PFSK-1 (cell line): ENCODE measurements at regions not wholly inside any gene's neighbourhood (a gene's known extent, or its start where the extent isn't known, plus 50 kb on each side); places are given as distances from the start of the nearest gene placed in this dataset.

Source experiments
- POLR2AphosphoS5 ChIP-seq: IDR thresholded peaks from 2 replicates; pipeline ENCODE4 v1.6.1; 2012; ENCODE audit warnings: low read depth, mild to moderate bottlenecking, control low read depth, low read length, moderate library complexity
- TAF1 ChIP-seq: IDR thresholded peaks from 2 replicates; pipeline ENCODE4 v1.6.1; 2012; ENCODE audit warnings: low read length, control low read depth, borderline replicate concordance; ENCODE audit not compliant: insufficient read depth

DNA sequence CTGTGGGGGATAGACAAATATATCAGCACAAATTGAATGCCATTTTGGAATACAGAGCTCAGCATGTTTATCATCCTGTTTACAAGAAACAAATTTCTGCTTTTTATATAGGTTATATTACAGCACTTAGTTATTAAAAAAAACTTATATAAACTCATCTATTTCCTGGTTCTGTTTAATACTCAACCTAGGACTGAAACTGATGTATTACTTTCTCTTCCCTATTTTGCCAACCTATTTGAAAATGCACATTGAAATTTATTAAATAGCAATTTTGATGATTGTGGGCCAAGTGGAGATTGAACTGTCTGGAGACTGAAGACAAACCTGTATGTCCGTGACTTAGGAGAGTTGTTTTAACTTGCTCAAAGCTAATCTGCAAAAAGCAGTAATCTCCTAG lies 288.3 kb upstream of the ANO3 start:
- no peak for TF ChIP-seq POLR2AphosphoS5
- no peak for TF ChIP-seq TAF1
